GM21526 (cell line): ENCODE measurements at regions not wholly inside any gene's neighbourhood (a gene's known extent, or its start where the extent isn't known, plus 50 kb on each side); places are given as distances from the start of the nearest gene placed in this dataset.

Experiments used
- ATAC-seq: cut with Tn5 transposase; IDR thresholded peaks from one replicate; pipeline ENCODE4 v1.9.1; 2021; ENCODE audit warnings: moderate library complexity; ENCODE audit not compliant: unreplicated experiment, low FRiP score

GRCh38 chr3:117278424-117279190, 569.0 kb downstream of the TUSC7 start:
- ATAC-seq, result no peak

GRCh38 chr3:117281371-117281770, 571.8 kb downstream of the TUSC7 start:
- no peak for ATAC-seq

DNA sequence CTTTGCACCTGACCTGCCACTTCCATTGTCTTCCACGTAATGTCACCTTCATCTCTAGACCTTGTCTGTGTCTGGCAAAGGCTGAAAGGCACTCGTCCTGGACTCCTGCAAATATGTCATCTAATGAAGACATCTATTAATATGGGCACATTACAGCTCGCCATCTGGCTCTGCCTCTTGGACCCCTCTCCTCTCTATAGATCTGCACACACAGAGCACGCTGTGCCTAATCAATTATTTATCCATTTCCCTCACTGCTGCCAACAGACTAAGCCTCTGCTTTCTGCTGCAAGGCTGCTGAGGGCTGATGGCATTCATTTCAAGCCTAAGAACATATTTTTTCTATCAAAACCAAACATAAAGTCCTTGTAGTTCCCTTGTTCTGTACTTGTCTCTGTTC, 573.0 kb downstream of the TUSC7 start:
- ATAC-seq, result no peak

DNA sequence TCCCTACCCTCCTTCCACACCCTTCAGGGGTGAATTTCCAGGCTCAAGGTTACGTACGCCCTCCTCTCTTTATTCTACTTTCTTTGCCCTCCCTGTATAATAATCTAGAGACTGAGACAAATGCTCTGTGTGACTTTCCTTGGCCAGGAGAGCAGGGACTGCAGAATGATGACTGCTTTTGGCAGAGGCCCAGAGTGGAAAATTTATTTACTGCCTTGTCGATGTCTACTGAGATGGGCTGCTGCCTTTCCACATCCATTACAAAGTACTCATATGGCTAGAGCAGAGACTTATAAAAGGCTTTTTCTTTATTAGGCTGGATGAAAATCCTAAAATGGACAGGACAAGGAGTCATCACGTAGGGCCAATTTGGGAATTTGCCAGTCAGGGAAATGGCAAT, 576.2 kb downstream of the TUSC7 start:
- ATAC-seq, result no peak

- no peak for ATAC-seq
Observed at GRCh38 chr3:117286488-117286887, 576.9 kb downstream of the TUSC7 start.

DNA sequence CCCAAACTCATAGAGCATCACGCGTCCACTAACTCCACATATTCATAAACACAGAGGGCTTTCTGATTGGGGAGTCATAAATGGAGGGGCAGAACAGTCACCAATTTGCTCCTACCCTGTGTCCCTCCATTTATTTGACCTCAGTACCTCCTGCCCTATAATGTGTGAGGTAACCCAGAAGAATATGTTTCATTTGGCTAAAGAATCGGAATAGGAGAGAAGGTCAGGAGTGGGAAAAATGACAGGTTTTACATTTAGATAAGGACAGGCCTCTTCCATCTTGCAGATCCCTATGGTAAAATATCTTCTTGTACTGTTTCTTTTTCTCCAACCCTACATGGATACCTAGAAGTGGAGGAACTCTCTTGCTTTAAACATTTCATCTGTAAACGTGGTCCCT, 578.0 kb downstream of the TUSC7 start:
- no peak for ATAC-seq

DNA sequence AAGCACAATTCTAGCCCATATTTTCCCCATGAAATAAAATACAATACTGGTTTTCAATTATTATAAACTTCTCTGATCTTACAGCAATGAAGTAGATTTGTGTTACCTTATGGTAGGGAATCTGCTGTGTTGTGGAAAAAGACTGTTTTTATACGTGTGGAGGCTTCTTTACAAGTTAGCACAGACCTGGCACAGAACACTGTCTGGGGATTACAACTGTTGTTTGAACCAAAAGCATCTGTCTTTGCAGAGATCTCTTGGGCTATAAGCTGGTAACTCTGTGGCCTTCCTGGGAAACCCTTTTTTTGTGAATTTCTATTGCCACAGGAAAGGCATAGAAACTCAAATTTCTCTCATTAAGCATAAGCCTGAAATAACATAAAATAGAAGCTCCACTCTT, 581.9 kb downstream of the TUSC7 start:
- no peak for ATAC-seq

GRCh38 chr3:117297065-117297464, 587.5 kb downstream of the TUSC7 start:
- no peak for ATAC-seq

DNA sequence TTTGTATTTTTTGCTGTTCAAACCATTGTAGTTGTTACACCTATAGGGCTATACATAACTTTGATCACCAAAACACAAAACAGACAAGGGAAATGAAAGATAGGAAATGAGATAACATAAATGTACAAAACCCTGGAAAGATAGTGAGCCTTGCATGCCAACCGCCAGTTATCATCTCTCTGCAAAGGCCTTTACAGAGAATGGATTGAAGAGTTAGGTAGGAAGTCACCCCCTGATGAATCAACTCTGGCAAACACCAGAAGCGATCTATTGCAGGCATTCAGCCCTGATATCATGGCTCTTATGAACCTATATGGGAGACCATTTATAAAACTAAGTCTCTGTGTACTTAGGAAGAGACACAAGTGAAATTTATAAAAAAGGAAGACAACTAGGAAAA, 588.0 kb downstream of the TUSC7 start:
- ATAC-seq, result no peak

DNA sequence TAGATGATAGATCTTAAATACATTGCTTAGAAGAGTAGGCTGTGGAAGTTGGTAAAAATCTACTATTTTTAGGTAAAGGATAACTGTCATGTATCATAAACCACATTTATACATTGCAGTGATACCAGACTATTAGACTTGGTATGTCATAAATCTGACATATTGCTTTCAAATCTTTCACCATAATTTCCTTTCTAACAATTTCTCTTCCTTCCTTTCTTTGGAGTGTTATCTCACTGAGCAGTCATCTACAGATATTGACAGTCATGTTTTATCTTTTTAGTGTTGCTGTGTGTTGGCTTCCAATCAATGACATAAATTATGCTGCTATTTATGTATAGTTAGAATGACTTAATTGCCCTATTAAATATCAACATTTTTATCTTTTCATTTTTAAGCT, 588.7 kb downstream of the TUSC7 start:
- no peak for ATAC-seq

DNA sequence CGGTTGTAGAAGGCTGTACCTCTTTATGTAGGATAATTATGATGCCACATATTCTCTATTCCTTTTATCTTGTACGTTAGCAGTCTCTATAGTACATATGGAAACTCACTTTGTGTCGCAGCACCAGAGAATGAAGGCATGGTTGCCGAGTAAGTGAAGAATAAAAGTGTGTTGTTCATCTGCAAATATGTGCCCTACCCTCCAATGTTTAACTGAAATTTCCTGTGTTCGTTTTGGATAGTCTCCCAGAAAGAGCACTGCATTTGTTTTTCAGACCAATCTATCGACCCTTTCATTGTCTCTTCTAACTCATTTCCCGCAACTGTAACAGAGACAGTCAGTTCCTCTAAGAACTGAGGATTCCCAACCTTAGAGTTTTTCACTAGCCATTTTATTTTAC, 592.8 kb downstream of the TUSC7 start:
- no peak for ATAC-seq

DNA sequence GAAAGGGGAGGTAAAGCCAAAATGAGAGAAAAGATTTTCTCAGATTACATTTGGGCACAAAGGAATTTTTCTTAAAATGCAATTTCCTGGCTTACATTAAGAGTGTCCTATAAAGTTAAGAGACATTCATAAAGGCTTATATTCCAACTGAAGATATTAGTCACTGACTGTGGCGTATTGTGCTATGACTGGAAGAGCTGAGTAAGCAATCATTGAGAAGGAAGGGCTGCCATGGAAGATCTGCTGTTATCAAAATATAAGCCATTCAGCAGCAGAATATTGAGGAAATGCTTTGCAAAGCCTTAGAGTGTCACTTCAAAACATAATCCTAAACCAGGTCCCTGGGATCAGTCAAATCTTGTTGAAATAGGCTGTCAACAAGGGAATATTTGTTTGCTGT, 593.9 kb downstream of the TUSC7 start:
- ATAC-seq, result no peak

GRCh38 chr3:117304681-117305080, 595.1 kb downstream of the TUSC7 start:
- no peak for ATAC-seq

DNA sequence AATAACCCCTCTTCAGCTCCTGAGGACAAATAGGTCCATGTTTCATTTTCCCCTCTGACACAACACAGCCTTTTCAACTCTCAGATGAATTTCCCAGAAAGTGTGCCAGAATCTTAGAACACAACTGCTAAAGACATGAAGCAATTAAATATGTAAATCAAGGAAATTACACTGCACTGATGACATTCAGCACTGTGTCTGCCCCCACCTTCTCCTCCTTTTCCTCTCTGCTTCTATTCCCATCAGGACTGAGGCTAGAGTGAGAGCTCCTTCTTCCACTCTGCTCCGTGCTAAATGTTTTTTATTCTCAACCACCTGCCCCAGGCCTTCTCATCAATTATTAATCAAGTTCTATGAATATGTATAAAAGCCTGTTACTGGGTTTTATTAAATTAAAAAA, 596.1 kb downstream of the TUSC7 start:
- ATAC-seq, result no peak

DNA sequence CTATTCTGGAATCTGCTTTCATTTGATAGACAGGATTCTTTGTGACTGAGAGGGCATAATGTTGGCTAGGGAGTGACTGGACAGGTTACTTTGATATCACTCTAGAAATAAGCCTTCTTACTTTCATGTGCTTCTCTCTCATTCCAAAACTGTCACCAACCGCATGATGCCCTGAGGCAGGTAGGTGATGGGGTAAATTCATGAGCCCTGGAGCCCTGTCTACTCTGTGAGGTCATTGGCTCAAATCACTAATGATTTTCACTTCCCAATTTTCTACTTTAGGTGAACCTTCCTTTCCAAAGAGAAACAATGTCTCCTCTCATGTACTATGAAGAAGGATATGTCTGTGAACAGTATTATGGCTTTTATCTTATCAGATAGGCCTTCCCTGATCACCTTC, 596.7 kb downstream of the TUSC7 start:
- ATAC-seq, result no peak

- no peak for ATAC-seq
Observed at GRCh38 chr3:117308353-117308752, 598.8 kb downstream of the TUSC7 start.

GRCh38 chr3:117308756-117309155, 599.2 kb downstream of the TUSC7 start:
- ATAC-seq, result no peak

DNA sequence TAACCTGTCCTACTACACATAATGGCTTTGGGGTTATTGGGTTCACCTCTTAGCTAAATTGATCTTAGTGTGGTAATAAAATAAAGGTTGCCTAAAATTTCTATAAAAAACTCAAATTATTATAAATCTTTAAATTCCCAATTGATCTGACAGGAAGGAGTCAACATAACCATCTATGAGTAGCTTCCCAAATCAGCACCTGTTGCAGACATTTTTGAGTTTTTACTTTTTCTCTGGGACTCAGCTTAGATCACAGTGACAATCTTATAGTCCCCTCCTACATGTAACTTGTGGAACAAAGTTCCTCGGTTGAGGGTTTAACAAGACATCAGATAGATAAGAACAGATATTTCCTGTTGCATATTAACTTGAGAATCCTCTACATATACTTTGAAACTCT, 601.0 kb downstream of the TUSC7 start:
- ATAC-seq, result no peak

GRCh38 chr3:117314441-117315150, 605.0 kb downstream of the TUSC7 start:
- ATAC-seq, result no peak

DNA sequence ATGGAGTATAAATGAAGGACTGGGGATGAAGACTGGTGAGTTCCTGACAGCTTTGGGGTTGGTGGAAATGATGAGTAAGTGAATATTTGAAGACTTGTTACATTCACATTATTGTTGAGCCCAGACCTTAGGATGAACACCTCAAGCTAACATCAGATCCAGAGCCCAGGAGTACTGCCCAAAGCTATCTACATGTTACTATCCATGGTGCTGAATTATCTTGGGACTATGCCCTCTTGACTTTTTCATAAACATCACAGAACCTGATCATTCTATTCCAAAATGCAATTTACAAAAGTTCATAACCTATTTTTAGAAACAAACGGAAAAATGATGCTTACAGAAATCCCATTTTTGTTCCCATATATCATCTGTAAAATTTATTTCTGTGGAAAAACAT, 613.3 kb downstream of the TUSC7 start:
- no peak for ATAC-seq

- ATAC-seq, result no peak
Observed at GRCh38 chr3:117346901-117347300, 637.3 kb downstream of the TUSC7 start.

DNA sequence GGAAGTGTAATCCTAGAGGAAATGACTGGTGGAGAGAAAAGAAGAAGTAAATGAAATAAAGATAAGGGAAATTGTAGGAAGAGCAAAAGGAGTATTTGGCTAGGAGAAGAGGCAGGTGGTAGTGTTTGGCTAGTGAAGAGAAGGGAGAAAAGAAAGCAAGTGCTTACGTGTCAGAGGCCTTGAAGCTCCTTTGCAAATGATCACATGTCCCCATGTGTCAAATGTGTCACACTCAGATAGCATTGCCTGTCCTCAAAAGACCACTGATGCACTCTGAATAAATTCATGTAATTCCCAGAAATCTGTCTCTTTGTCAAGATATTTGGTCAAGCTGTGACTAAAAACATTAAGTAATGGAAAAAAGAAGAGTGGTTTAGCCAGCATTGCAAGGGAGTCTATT, 639.3 kb downstream of the TUSC7 start:
- ATAC-seq, result no peak
